GM23338 (cell line): ENCODE measurements at regions not wholly inside any gene's neighbourhood (a gene's known extent, or its start where the extent isn't known, plus 50 kb on each side); places are given as distances from the start of the nearest gene placed in this dataset.

Source experiments
- ZNF331 ChIP-seq: fragments of 250-450 bp; sonication (Bioruptor Pico); IDR thresholded peaks from 2 replicates; pipeline ENCODE4 v1.5.0; 2020; ENCODE audit warnings: low read depth, mild to moderate bottlenecking, moderate library complexity
- ZNF462 ChIP-seq: fragments of 250-450 bp; sonication (Bioruptor Pico); IDR thresholded peaks from 2 replicates; pipeline ENCODE4 v1.5.0; 2020; ENCODE audit warnings: mild to moderate bottlenecking, moderate library complexity
- TF ChIP-seq, protein P1 (sequence below), 2 experiments: fragments of 200-600 bp in 1 of 2; sonication (generic) in 1 of 2; conservative IDR thresholded peaks; 2 replicates each; pipeline versions ENCODE4 v1.5.1 to v1.6.1; 2016 to 2017; ENCODE audit warnings: antibody characterized with exemption in 2 of 2, low read depth in 2 of 2, mild to moderate bottlenecking in 2 of 2, moderate library complexity in 1 of 2

GRCh38 chr14:22715890-22716289 lies 50.6 kb upstream of the OXA1L start (continued):
- no peak for TF ChIP-seq ZNF462 (CRISPR knock-in tag)
- TF ChIP-seq, protein P1, sequence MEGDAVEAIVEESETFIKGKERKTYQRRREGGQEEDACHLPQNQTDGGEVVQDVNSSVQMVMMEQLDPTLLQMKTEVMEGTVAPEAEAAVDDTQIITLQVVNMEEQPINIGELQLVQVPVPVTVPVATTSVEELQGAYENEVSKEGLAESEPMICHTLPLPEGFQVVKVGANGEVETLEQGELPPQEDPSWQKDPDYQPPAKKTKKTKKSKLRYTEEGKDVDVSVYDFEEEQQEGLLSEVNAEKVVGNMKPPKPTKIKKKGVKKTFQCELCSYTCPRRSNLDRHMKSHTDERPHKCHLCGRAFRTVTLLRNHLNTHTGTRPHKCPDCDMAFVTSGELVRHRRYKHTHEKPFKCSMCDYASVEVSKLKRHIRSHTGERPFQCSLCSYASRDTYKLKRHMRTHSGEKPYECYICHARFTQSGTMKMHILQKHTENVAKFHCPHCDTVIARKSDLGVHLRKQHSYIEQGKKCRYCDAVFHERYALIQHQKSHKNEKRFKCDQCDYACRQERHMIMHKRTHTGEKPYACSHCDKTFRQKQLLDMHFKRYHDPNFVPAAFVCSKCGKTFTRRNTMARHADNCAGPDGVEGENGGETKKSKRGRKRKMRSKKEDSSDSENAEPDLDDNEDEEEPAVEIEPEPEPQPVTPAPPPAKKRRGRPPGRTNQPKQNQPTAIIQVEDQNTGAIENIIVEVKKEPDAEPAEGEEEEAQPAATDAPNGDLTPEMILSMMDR (conservative IDR thresholded peaks at IDR 0.05; ENCODE audit: low read depth in 2 of 2): no peak
- no peak for TF ChIP-seq ZNF331
